GM10266 (cell line): ENCODE measurements at regions not wholly inside any gene's neighbourhood (a gene's known extent, or its start where the extent isn't known, plus 50 kb on each side); places are given as distances from the start of the nearest gene placed in this dataset.
"Not testable (repeated sequence)": the region's sequence is repeated elsewhere in the genome, so short reads cannot be mapped to it uniquely, and the experiment has no call there.

ENCODE experiments used
- DNase-seq: peaks from one replicate; pipeline ENCODE4 v3.0.0; 2012; ENCODE audit errors: extremely low spot score
- TF ChIP-seq, protein P1 (sequence below): IDR thresholded peaks from 2 replicates; pipeline ENCODE4 v1.5.1; 2012; ENCODE audit warnings: mild to moderate bottlenecking, low read depth; ENCODE audit not compliant: control insufficient read depth, insufficient read depth; ENCODE audit errors: missing control alignments

DNA sequence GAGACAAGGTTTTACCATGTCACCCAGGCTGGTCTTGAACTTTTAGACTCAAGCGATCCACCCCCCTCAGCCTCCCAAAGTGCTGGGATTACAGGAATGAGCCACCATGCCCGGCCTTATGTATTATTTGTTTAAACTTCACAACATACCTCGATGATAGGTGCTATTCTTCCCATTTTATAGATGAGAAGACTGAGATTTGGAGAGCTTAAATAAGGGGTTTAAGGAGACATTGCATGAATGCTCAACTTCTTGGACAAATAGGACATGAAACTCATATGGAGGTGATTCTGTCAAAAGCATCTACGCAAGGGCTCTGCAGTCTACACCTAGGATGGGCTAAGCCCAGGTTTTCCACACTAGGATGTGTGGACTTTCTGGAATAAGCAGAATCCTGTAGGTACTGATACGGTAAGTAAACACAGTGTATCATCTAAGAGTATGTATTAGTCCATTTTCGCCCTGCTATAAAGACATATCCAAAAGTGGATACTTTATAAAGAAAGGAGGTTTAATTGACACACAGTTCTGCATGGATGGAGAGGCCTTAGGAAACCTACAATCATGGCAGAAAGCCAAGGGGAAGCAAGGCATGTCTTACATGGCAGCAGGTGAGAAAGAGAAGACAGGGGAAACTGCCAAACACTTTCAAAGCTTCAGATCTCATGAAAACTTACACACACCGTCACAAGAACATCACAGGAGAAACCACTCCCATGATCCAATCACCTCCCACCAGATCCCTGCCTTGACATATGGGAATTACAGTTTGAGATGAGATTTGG is 62.8 kb upstream of the CAPRIN1 start:
- TF ChIP-seq, protein P1, sequence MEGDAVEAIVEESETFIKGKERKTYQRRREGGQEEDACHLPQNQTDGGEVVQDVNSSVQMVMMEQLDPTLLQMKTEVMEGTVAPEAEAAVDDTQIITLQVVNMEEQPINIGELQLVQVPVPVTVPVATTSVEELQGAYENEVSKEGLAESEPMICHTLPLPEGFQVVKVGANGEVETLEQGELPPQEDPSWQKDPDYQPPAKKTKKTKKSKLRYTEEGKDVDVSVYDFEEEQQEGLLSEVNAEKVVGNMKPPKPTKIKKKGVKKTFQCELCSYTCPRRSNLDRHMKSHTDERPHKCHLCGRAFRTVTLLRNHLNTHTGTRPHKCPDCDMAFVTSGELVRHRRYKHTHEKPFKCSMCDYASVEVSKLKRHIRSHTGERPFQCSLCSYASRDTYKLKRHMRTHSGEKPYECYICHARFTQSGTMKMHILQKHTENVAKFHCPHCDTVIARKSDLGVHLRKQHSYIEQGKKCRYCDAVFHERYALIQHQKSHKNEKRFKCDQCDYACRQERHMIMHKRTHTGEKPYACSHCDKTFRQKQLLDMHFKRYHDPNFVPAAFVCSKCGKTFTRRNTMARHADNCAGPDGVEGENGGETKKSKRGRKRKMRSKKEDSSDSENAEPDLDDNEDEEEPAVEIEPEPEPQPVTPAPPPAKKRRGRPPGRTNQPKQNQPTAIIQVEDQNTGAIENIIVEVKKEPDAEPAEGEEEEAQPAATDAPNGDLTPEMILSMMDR = no peak
- no peak for DNase-seq

DNA sequence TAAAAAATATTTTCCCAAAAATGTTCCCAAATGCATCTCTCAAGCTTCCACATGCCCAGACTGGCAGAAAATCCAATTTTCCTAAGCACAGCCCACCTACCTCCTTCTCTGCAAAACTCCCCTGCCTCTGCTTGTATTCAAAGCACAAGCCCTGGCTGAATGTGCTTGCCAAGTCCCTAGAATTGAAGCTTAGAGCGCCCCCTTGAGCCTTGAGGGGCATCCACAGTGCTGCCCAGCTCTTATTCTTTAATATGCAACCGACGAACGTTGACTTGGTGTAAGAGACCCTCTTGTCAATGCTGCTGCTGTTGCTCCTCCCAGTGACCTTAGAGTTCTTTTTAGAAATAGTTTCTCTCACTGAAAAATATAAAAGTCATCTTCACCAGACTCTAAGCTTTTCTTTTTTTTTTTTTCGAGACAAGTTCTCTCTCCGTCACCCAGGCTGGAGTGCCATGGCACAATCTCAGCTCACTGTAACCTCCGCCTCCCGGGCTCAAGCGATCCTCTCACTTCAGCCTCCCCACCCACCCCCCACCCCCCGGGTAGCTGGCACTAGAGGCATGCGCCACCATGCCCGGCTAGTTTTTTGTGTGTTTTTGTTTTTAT is 63.5 kb upstream of the CAPRIN1 start:
- TF ChIP-seq, protein P1 = peak; percentile 82
- DNase-seq = peak; percentile 84

DNA sequence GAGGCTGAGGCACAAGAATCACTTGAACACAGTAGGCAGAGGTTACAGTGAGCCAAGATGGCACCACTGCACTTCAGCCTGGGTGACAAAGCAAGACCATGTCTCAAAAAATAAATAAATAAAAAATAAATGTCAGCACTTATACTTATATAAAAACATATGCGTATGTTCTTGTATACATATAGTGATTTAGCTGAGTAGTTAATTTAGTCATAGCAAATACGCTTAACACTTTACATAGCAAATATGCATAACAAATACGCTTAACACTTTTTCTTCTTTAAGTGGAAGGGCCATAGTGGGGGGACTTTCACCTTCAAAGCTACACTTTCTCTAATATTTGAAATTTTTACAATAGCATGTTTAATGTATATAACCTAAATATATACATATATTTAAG is 64.0 kb upstream of the CAPRIN1 start:
- DNase-seq = no peak
- TF ChIP-seq, protein P1 = no peak

DNA sequence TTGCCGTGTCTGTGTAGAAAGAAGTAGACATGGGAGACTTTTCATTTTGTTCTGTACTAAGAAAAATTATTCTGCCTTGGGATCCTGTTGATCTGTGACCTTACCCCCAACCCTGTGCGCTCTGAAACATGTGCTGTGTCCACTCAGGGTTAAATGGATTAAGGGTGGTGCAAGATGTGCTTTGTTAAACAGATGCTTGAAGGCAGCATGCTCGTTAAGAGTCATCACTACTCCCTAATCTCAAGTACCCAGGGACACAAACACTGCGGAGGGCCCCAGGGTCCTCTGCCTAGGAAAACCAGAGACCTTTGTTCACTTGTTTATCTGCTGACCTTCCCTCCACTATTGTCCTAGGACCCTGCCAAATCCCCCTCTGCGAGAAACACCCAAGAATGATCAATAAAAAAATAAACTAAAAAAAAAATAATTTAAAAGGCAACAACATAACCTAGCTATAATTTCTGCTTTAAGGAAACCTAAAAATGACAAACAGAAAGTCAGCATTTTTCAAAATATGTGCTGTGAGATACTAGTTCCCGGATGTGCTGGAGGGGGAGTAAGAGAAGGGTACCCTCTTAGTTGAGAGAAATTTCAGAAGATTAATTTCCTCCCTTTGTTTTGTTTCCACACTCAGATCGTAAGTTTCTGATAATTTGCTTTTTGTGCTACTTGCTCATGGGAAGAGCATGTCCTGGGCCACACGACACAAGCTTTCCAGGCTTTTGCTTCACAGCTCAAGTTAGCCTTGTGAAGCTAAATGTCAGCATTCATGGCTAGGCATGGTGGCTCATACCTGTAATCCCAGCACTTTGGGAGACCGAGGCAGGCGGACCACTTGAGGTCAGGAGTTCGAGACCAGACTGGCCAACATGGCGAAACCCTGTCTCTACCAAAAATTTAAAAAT is 64.7 kb upstream of the CAPRIN1 start:
- not testable (repeated sequence) for DNase-seq

DNA sequence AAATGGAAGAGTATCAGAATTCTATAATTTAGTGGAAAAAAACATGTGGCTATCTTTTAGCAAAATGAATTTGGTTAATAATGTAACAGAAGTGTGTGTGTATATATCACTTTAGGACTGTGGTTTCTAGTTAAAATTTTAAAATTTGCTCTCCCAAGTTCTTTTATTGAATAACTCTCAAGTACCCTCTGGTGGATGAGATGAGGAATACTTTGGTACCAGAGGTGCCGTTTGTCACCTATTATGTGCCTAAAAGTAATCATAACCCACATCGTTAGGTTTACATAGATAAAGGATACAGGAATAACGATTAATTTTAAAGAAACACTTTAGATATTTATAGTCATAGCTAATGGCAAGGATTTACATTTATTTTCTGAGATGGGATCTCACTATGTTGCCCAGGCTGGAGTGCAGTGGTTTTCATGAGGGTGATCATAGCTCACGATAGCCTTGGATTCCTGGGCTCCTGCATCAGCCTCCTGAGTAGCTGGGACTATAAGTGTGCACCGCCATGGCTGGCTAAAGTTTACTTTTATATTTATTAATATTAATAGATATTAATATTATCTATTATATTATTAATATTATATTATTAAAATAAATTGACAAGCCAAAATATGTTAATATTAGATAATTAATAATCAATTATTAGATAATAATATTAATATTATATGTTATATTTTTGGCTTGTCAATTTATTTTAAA is 66.7 kb upstream of the CAPRIN1 start:
- no peak for DNase-seq

DNA sequence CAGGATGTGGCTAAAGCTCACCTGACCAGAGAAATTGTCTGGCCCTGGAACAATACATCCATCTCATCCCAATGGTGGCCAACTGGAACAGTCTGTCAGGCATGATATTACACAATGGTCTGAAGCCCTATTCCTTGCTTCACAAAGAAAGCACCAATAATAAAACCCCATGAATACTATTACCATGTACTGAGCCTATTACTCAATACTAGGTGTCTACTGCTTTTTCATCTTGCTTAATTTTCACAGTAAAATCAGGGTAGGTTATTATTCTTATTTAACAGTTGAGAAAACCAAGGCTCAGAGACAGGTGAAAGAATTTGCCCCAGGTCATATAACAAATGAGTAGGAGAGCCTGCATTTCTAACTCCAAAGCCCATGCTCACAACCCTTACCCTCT is 68.9 kb upstream of the CAPRIN1 start:
- no peak for DNase-seq
- TF ChIP-seq, protein P1 = no peak

More for the DNA sequence above, 66.7 kb upstream of the CAPRIN1 start:
- TF ChIP-seq, protein P1 = no peak

DNA sequence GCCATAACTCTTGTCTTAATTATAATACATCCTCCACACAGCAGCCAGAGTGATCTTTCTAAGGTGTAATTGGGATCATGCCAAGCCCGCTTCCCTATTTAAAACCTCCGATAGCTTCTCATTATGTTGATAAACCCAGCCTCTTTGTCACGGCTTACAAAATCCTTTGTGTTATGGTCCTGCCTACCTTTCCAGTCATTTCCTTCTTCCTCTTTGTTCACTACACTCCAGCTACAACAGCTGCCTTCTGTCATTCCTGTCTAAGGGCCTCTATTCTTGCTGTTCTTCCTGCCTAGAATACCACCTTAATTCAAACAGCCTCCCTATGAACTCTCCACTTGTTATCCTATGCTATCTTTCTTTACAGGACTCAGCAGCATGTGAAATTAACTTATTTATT is 70.6 kb upstream of the CAPRIN1 start:
- TF ChIP-seq, protein P1 = no peak
- DNase-seq = no peak
